ENCODE measurements at regions not wholly inside any gene's neighbourhood (a gene's known extent, or its start where the extent isn't known, plus 50 kb on each side); places are given as distances from the start of the nearest gene placed in this dataset.

DNA sequence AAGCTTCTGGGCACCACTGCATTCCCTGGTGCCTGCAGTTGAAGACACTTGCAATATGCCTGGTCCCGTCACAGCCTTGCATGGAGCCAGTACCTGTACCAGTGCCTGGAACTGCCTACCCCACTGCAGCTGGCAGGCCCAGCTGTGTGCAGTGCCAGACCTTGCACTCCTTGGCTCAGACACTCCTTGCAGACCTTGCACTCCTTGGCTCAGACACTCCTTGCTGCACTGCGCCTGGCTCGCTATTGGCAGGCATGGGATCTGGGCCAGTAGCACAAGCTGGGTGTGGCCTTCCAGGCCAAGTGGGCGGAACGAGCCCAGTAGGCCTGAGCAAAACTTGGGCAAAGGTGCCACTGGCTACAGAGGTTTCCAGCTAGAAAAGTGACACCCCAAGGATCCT is 1189.1 kb downstream of the GRIK2 start:
- H3K4me3 ChIP-seq = no peak overlapping the region
- no peaks in the 10 kb centered on the region for H3K9me3 ChIP-seq
- no peak for TF ChIP-seq POLR2A (IDR thresholded peaks at IDR 0.05)
- TF ChIP-seq, protein P1, sequence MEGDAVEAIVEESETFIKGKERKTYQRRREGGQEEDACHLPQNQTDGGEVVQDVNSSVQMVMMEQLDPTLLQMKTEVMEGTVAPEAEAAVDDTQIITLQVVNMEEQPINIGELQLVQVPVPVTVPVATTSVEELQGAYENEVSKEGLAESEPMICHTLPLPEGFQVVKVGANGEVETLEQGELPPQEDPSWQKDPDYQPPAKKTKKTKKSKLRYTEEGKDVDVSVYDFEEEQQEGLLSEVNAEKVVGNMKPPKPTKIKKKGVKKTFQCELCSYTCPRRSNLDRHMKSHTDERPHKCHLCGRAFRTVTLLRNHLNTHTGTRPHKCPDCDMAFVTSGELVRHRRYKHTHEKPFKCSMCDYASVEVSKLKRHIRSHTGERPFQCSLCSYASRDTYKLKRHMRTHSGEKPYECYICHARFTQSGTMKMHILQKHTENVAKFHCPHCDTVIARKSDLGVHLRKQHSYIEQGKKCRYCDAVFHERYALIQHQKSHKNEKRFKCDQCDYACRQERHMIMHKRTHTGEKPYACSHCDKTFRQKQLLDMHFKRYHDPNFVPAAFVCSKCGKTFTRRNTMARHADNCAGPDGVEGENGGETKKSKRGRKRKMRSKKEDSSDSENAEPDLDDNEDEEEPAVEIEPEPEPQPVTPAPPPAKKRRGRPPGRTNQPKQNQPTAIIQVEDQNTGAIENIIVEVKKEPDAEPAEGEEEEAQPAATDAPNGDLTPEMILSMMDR (IDR thresholded peaks at IDR 0.05) = no peak
- TF ChIP-seq POLR2AphosphoS5 (IDR thresholded peaks at IDR 0.05; ENCODE audit: insufficient read depth in 1 of 2, low read depth in 1 of 2) = no peak
- intact Hi-C loops (cut with DNase I) = no loop called here
- H3K36me3 ChIP-seq = no peaks in the 10 kb centered on the region
- DNase-seq (ENCODE audit: extremely low spot score in 2 of 2) = no peak
- no peak overlapping the region for H3K27ac ChIP-seq
- H3K27me3 ChIP-seq = no peaks in the 10 kb centered on the region
- H3K4me1 ChIP-seq = no peaks in the 10 kb centered on the region

DNA sequence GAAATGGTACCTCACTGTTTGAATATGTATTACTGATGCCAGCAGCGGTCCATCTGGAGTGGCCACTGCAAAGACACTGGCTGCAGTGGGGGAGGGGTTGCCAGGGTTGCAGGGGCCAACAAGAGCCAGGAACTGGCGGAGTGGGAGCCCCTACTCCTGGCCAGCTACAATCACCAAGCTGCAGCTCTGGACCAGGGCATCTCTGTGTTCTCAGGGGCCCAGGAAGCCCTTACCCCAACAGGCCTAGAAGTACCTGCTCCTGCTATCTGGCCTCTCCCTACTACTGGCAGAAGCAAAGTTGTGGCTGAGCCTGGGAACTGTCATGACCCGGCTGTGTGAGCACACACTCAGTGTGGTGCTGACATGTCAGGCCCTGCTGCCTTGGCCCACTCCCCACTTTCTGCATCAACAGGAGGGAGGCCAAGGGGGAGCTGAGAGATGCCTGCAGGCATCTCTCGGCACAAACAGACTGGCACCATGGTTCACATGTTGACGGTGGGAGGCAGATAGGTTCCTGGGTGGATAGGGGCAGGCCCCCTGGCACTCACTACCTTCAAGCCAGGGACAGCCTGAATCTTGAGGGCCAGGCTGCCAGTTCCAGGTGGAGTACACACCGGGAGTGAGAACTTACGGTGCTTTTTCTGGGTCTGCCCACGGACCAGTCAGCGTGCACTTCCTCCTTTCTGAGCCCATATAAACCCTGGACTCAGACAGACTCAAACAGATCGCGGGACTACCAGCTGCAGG is 1188.0 kb downstream of the GRIK2 start:
- no peaks in the 10 kb centered on the region for H3K27me3 ChIP-seq
- no peaks in the 10 kb centered on the region for H3K9me3 ChIP-seq
- H3K27ac ChIP-seq = no peak overlapping the region
- no peaks in the 10 kb centered on the region for H3K36me3 ChIP-seq
- DNase-seq (ENCODE audit: extremely low spot score in 2 of 2) = no peak
- intact Hi-C loops (cut with DNase I) = no loop called here
- TF ChIP-seq, protein P1 (IDR thresholded peaks at IDR 0.05) = no peak
- no peak for TF ChIP-seq POLR2A (IDR thresholded peaks at IDR 0.05)
- no peak for TF ChIP-seq POLR2AphosphoS5 (IDR thresholded peaks at IDR 0.05; ENCODE audit: insufficient read depth in 1 of 2, low read depth in 1 of 2)
- H3K4me3 ChIP-seq = no peak overlapping the region
- no peaks in the 10 kb centered on the region for H3K4me1 ChIP-seq

DNA sequence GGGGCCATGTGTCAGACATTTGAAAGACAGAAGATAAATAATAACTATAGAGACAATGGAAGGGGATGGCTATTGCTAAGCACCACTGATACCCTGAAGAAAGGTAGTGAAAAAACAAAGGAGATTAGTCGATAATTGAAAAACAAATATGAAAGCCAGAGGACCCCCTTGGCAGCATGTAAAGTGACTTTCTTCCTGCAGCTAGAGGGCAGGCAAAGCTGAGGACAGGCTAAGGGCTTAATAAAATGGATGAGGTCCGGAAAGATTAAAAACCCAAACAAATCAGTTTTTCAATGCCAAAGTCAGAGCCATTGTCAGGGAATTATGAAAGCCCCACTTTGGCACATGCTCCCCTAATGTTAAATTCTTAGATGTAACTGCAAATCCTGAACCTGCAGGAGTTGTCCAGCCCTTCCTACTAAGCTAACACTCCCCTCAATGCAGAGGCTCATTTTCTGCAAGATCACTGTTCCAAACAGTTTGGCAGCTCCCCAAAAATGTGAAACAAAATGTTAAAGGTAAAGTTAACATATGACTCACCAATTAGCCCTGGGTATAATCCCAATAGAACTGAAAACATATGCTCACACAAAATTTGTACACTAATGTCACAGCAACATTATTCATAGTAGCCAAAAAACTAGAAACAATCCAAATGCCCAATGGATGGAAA is 1177.9 kb downstream of the GRIK2 start:
- intact Hi-C loops (cut with DNase I) = no loop called here

GRCh38 chr6:102562713-102563112 is 1169.2 kb downstream of the GRIK2 start:
- intact Hi-C loops (cut with DNase I) = no loop called here
- no peak overlapping the region for H3K4me3 ChIP-seq
- no peaks in the 10 kb centered on the region for H3K27me3 ChIP-seq
- no peak for DNase-seq (ENCODE audit: extremely low spot score in 2 of 2)
- no peak for TF ChIP-seq POLR2A (IDR thresholded peaks at IDR 0.05)
- TF ChIP-seq POLR2AphosphoS5 (IDR thresholded peaks at IDR 0.05; ENCODE audit: insufficient read depth in 1 of 2, low read depth in 1 of 2) = no peak
- TF ChIP-seq, protein P1 (IDR thresholded peaks at IDR 0.05) = no peak
- H3K4me1 ChIP-seq = no peaks in the 10 kb centered on the region
- no peaks in the 10 kb centered on the region for H3K9me3 ChIP-seq
- H3K27ac ChIP-seq = no peak overlapping the region
- H3K36me3 ChIP-seq = no peaks in the 10 kb centered on the region

More for the DNA sequence above, 1177.9 kb downstream of the GRIK2 start:
- no peak for DNase-seq (ENCODE audit: extremely low spot score in 2 of 2)
- Histone ChIP-seq H3K9me3 (no peaks in the 10 kb centered on the region), H3K4me1 (no peaks in the 10 kb centered on the region), H3K4me3 (no peak overlapping the region), H3K27me3 (no peaks in the 10 kb centered on the region), H3K36me3 (no peaks in the 10 kb centered on the region), H3K27ac (no peak overlapping the region)
- TF ChIP-seq POLR2AphosphoS5 (IDR thresholded peaks at IDR 0.05; ENCODE audit: insufficient read depth in 1 of 2, low read depth in 1 of 2) (no peak), POLR2A (IDR thresholded peaks at IDR 0.05) (no peak)
- TF ChIP-seq, protein P1 (IDR thresholded peaks at IDR 0.05) = no peak

DNA sequence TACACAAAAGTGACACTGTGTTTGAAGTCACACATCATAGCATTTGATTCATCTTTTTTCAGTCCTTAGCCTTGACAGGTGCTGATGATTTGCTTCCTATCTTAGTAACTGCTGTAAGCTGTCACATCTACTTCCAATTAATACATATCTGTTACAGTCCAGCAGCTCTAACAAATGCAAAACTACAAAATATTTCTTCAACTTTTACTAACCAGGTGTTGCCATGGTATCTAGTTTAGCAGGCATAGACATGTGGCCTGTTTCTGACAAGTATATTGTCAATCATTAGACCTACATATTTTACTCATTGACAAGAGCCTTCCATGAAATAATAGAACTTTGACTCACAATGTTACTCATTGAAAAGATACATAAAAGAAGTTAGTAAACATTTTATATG is 1159.7 kb downstream of the GRIK2 start:
- no peak for DNase-seq (ENCODE audit: extremely low spot score in 2 of 2)
- H3K36me3 ChIP-seq = no peaks in the 10 kb centered on the region

More for the DNA sequence above, 1159.7 kb downstream of the GRIK2 start:
- Histone ChIP-seq H3K27ac (no peak overlapping the region), H3K27me3 (no peaks in the 10 kb centered on the region), H3K4me3 (no peak overlapping the region), H3K9me3 (no peaks in the 10 kb centered on the region), H3K4me1 (no peaks in the 10 kb centered on the region)
- TF ChIP-seq, protein P1 (IDR thresholded peaks at IDR 0.05) = no peak
- TF ChIP-seq POLR2A (IDR thresholded peaks at IDR 0.05) (no peak), POLR2AphosphoS5 (IDR thresholded peaks at IDR 0.05; ENCODE audit: insufficient read depth in 1 of 2, low read depth in 1 of 2) (no peak)
- intact Hi-C loops (cut with DNase I) = no loop called here
